KMS-11 (cell line): ENCODE measurements at regions not wholly inside any gene's neighbourhood (a gene's known extent, or its start where the extent isn't known, plus 50 kb on each side); places are given as distances from the start of the nearest gene placed in this dataset.

Source experiments
- H2AFZ ChIP-seq: fragments of 200-600 bp; sonication (generic); 2 replicates; pipeline ENCODE4 v1.6.1; 2016; ENCODE audit warnings: antibody characterized with exemption, mixed run types, low read depth
- H3K27ac ChIP-seq: fragments of 200-600 bp; sonication (generic); 2 replicates; pipeline ENCODE4 v1.6.1; 2016; ENCODE audit warnings: mild to moderate bottlenecking, mixed run types
- H3K27me3 ChIP-seq: fragments of 200-600 bp; sonication (generic); 2 replicates; pipeline ENCODE4 v1.6.1; 2017; ENCODE audit warnings: mild to moderate bottlenecking, low read depth, mixed run types, moderate library complexity; ENCODE audit not compliant: insufficient read depth
- H3K36me3 ChIP-seq: fragments of 200-600 bp; sonication (generic); 2 replicates; pipeline ENCODE4 v1.6.1; 2017; ENCODE audit warnings: mild to moderate bottlenecking, mixed run types; ENCODE audit not compliant: insufficient read depth
- H3K4me1 ChIP-seq: fragments of 200-600 bp; sonication (generic); 2 replicates; pipeline ENCODE4 v1.6.1; 2016; ENCODE audit warnings: mild to moderate bottlenecking, low read depth, mixed run types; ENCODE audit not compliant: poor library complexity, severe bottlenecking
- H3K4me2 ChIP-seq: fragments of 200-600 bp; sonication (generic); 2 replicates; pipeline ENCODE4 v1.7.0; 2016; ENCODE audit warnings: mild to moderate bottlenecking, mixed run types
- H3K4me3 ChIP-seq: fragments of 200-600 bp; sonication (generic); IDR thresholded peaks from 2 replicates; pipeline ENCODE4 v1.6.1; 2017; ENCODE audit warnings: low read depth, low read length, mixed read lengths; ENCODE audit not compliant: insufficient read depth
- H3K79me2 ChIP-seq: fragments of 200-600 bp; sonication (generic); 2 replicates; pipeline ENCODE4 v1.6.1; 2016; ENCODE audit warnings: low read depth, mixed run types; ENCODE audit not compliant: insufficient read depth
- H3K9ac ChIP-seq: fragments of 200-600 bp; sonication (generic); 2 replicates; pipeline ENCODE4 v1.6.1; 2016; ENCODE audit warnings: mild to moderate bottlenecking, mixed run types
- H4K20me1 ChIP-seq: fragments of 200-600 bp; sonication (generic); 2 replicates; pipeline ENCODE4 v1.6.1; 2016; ENCODE audit warnings: mild to moderate bottlenecking, mixed run types; ENCODE audit not compliant: insufficient read depth
- TF ChIP-seq, protein P1 (sequence below): fragments of 200-600 bp; sonication (generic); conservative IDR thresholded peaks from 2 replicates; pipeline ENCODE4 v1.6.1; 2017; ENCODE audit warnings: low read depth, mild to moderate bottlenecking, antibody characterized with exemption, low read length, moderate library complexity, mixed read lengths

- Histone ChIP-seq H2AFZ (no peak overlapping the region), H3K79me2 (no peaks in the 10 kb centered on the region), H3K27me3 (no peaks in the 10 kb centered on the region), H3K27ac (no peak overlapping the region), H4K20me1 (no peaks in the 10 kb centered on the region), H3K4me3 (no peak overlapping the region), H3K4me1 (no peaks in the 10 kb centered on the region), H3K9ac (no peak overlapping the region), H3K4me2 (no peak overlapping the region), H3K36me3 (no peaks in the 10 kb centered on the region)
- TF ChIP-seq, protein P1, sequence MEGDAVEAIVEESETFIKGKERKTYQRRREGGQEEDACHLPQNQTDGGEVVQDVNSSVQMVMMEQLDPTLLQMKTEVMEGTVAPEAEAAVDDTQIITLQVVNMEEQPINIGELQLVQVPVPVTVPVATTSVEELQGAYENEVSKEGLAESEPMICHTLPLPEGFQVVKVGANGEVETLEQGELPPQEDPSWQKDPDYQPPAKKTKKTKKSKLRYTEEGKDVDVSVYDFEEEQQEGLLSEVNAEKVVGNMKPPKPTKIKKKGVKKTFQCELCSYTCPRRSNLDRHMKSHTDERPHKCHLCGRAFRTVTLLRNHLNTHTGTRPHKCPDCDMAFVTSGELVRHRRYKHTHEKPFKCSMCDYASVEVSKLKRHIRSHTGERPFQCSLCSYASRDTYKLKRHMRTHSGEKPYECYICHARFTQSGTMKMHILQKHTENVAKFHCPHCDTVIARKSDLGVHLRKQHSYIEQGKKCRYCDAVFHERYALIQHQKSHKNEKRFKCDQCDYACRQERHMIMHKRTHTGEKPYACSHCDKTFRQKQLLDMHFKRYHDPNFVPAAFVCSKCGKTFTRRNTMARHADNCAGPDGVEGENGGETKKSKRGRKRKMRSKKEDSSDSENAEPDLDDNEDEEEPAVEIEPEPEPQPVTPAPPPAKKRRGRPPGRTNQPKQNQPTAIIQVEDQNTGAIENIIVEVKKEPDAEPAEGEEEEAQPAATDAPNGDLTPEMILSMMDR, result no peak
These were observed 464.1 kb upstream of the ARID1B start for GRCh38 chr6:156313037-156313436.

DNA sequence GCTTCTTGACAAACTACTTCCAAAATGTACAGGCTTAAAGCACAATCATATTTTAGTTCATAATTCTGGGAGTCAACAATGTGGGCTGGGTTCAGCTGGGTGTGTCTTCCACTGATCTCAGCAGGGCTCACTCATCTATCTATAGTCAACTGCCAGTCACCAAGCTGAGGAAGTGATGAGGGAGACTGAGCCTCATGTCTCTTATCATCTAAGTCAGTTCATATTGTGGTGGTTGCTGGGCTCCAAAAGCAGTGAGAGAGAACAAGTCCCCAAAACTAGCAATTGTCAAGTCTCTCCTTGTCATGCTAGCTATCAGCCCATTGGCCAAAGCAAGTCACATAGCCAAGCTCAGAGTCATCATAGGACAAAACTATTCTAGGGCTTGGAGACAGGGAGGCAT lies 465.9 kb upstream of the ARID1B start:
- no peaks in the 10 kb centered on the region for H3K27me3 ChIP-seq
- no peaks in the 10 kb centered on the region for H3K36me3 ChIP-seq
- TF ChIP-seq, protein P1, result no peak
- H3K4me1 ChIP-seq, result no peaks in the 10 kb centered on the region
- H3K4me2 ChIP-seq, result no peak overlapping the region
- H3K9ac ChIP-seq, result no peak overlapping the region
- no peak overlapping the region for H2AFZ ChIP-seq
- H3K79me2 ChIP-seq, result no peaks in the 10 kb centered on the region
- no peak overlapping the region for H3K27ac ChIP-seq
- H3K4me3 ChIP-seq, result no peak overlapping the region
- no peaks in the 10 kb centered on the region for H4K20me1 ChIP-seq

- Histone ChIP-seq H3K27ac (no peak overlapping the region), H3K4me2 (no peak overlapping the region), H4K20me1 (no peaks in the 10 kb centered on the region), H3K79me2 (no peaks in the 10 kb centered on the region), H3K27me3 (no peaks in the 10 kb centered on the region), H3K4me3 (no peak overlapping the region), H3K9ac (no peak overlapping the region), H2AFZ (no peak overlapping the region), H3K4me1 (no peaks in the 10 kb centered on the region), H3K36me3 (no peaks in the 10 kb centered on the region)
- TF ChIP-seq, protein P1, result no peak
These were observed 466.5 kb upstream of the ARID1B start for GRCh38 chr6:156310701-156311100.

DNA sequence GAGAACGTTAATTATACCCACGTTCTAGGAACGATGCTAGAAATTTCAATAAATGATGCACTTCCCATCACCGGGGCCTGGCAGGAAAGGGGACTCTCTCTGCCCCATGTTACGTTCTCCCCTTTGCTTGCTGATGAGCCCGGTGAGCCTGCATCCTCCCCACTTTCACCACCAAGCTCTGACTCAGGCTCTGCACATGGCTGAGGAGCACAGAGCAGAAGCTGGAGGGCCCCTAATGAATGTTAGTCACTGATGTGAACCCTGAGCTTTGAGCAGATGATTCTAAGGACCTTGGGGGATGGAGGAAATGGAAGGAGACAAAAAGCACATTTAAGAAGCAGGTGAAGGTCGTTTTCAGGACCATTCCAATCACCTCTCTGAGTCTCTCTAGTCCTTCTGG lies 468.2 kb upstream of the ARID1B start:
- H3K36me3 ChIP-seq, result no peaks in the 10 kb centered on the region
- no peak overlapping the region for H3K4me3 ChIP-seq
- no peak overlapping the region for H3K27ac ChIP-seq
- no peaks in the 10 kb centered on the region for H3K79me2 ChIP-seq
- no peak overlapping the region for H3K4me2 ChIP-seq
- no peaks in the 10 kb centered on the region for H4K20me1 ChIP-seq
- no peak overlapping the region for H3K9ac ChIP-seq
- no peaks in the 10 kb centered on the region for H3K27me3 ChIP-seq
- TF ChIP-seq, protein P1, result no peak
- H2AFZ ChIP-seq, result no peak overlapping the region
- no peaks in the 10 kb centered on the region for H3K4me1 ChIP-seq

- Histone ChIP-seq H3K4me3 (no peak overlapping the region), H3K4me2 (no peak overlapping the region), H3K4me1 (no peaks in the 10 kb centered on the region), H3K27me3 (no peaks in the 10 kb centered on the region), H3K79me2 (no peaks in the 10 kb centered on the region), H4K20me1 (no peaks in the 10 kb centered on the region), H2AFZ (no peak overlapping the region), H3K27ac (no peak overlapping the region), H3K9ac (no peak overlapping the region), H3K36me3 (no peaks in the 10 kb centered on the region)
- TF ChIP-seq, protein P1, result no peak
These were observed 468.6 kb upstream of the ARID1B start for GRCh38 chr6:156308604-156309003.
